ENCODE measurements at regions not wholly inside any gene's neighbourhood (a gene's known extent, or its start where the extent isn't known, plus 50 kb on each side); places are given as distances from the start of the nearest gene placed in this dataset.

DNA sequence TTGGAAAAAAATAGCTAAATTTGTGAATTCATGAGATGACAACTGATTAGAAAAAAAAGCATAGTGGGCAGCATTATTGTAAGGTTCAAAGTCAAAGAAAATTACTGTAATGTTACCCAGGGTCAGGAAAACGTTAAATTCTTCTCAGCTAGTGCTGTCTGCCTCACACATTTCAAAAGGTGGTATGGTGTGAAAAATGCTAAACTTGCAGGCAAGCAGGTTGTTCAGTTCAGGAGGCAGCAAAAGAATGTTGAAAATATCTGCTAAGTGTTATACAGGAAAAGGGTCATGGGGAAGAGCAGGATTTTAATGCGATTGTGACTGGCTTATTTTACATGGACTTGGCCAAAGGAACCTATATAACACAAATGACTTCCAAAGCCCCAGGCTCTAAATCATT lies 232.5 kb upstream of the NDST3 start:
- TF ChIP-seq EZH2 (IDR thresholded peaks at IDR 0.05; ENCODE audit: low read length, unreplicated experiment) (no peak), EZH2phosphoT487 (IDR thresholded peaks at IDR 0.05; ENCODE audit: borderline replicate concordance, low read length) (no peak)
- TF ChIP-seq, protein P1, sequence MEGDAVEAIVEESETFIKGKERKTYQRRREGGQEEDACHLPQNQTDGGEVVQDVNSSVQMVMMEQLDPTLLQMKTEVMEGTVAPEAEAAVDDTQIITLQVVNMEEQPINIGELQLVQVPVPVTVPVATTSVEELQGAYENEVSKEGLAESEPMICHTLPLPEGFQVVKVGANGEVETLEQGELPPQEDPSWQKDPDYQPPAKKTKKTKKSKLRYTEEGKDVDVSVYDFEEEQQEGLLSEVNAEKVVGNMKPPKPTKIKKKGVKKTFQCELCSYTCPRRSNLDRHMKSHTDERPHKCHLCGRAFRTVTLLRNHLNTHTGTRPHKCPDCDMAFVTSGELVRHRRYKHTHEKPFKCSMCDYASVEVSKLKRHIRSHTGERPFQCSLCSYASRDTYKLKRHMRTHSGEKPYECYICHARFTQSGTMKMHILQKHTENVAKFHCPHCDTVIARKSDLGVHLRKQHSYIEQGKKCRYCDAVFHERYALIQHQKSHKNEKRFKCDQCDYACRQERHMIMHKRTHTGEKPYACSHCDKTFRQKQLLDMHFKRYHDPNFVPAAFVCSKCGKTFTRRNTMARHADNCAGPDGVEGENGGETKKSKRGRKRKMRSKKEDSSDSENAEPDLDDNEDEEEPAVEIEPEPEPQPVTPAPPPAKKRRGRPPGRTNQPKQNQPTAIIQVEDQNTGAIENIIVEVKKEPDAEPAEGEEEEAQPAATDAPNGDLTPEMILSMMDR (conservative IDR thresholded peaks at IDR 0.05; ENCODE audit: low read depth, low read length): no peak

All from PC-3 (cell line).